LNCaP clone FGC (cell line): ENCODE measurements at regions not wholly inside any gene's neighbourhood (a gene's known extent, or its start where the extent isn't known, plus 50 kb on each side); places are given as distances from the start of the nearest gene placed in this dataset.

Experiments
- DNase-seq: peaks from one replicate; pipeline ENCODE4 v3.0.0-alpha.2; 2011; ENCODE audit warnings: low read depth
- H3K4me3 ChIP-seq: 2 replicates; pipeline ENCODE4 v1.5.1; 2011; ENCODE audit warnings: mild to moderate bottlenecking, low read depth, low read length, control low read depth
- TF ChIP-seq, protein P1 (sequence below): IDR thresholded peaks from 2 replicates; pipeline ENCODE4 v1.5.1; 2012; ENCODE audit warnings: mild to moderate bottlenecking; ENCODE audit not compliant: control insufficient read depth, insufficient read depth; ENCODE audit errors: extremely low read depth

DNA sequence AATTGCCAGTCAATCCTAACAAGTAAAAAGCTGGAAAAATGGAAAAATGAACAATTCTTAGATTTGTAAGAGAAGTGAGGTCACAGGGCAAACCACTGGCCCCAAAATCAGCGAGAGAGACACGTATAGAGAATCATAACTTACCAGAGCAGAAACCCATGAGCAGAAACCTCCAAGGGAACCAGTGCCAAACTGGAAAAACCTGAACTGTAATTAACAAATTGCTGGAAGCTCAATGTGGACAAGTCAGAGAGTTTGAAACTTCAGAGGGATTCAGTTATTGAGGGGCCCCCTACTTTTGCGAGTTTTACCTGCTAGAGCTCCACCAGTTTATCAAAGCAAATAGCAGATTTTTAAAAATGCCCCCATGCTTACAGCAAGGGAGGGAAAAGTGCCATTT, 119.0 kb downstream of the C7orf25 start:
- no peak overlapping the region for H3K4me3 ChIP-seq
- TF ChIP-seq, protein P1, sequence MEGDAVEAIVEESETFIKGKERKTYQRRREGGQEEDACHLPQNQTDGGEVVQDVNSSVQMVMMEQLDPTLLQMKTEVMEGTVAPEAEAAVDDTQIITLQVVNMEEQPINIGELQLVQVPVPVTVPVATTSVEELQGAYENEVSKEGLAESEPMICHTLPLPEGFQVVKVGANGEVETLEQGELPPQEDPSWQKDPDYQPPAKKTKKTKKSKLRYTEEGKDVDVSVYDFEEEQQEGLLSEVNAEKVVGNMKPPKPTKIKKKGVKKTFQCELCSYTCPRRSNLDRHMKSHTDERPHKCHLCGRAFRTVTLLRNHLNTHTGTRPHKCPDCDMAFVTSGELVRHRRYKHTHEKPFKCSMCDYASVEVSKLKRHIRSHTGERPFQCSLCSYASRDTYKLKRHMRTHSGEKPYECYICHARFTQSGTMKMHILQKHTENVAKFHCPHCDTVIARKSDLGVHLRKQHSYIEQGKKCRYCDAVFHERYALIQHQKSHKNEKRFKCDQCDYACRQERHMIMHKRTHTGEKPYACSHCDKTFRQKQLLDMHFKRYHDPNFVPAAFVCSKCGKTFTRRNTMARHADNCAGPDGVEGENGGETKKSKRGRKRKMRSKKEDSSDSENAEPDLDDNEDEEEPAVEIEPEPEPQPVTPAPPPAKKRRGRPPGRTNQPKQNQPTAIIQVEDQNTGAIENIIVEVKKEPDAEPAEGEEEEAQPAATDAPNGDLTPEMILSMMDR: no peak
- DNase-seq: peak; percentile 1

- no peak for DNase-seq
- H3K4me3 ChIP-seq: no peak overlapping the region
- TF ChIP-seq, protein P1: no peak
Measured at GRCh38 chr7:42790196-42790595, 121.7 kb downstream of the C7orf25 start.

GRCh38 chr7:42774436-42774835, 137.4 kb downstream of the C7orf25 start:
- DNase-seq: no peak
- TF ChIP-seq, protein P1: no peak
- H3K4me3 ChIP-seq: no peak overlapping the region

DNA sequence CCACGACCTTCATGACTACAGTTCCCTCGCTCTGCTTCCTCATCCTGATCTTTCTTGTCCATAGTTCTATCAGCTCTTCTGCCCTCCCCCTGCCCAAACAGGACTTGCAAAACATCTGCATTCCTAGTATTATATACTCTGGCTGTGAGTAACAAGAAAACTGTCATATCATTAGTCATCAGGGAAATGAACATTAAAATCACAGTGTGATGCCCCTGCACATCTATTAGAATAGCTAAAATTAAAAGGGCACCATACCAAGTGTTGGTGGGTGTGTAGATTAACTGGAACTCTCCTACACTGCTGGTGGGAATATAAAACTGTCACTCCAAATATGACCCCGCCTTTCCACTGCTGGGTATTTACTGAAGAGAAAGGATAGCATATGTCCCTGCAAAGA, 141.8 kb downstream of the C7orf25 start:
- TF ChIP-seq, protein P1: no peak
- DNase-seq: no peak
- H3K4me3 ChIP-seq: no peak overlapping the region

DNA sequence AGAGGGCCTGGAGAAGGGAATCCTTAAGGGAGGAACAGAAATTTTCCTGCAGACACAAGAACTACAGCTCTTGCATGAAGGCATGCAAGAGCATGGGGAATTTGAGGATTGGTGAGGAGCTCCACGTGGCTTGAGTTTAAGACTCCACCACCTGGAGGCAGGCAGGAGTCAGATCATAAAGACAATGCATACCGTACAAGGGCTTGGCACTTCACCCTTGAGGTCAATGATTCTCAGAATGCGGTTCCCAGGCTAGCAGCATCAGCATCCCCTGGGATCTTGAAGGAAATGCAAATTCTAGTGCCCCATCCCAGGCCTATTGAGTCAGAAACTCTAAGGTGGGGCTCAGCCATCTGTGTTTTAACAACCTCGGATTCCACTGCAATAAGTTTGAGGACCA, 143.8 kb downstream of the C7orf25 start:
- no peak overlapping the region for H3K4me3 ChIP-seq
- TF ChIP-seq, protein P1: no peak
- no peak for DNase-seq

DNA sequence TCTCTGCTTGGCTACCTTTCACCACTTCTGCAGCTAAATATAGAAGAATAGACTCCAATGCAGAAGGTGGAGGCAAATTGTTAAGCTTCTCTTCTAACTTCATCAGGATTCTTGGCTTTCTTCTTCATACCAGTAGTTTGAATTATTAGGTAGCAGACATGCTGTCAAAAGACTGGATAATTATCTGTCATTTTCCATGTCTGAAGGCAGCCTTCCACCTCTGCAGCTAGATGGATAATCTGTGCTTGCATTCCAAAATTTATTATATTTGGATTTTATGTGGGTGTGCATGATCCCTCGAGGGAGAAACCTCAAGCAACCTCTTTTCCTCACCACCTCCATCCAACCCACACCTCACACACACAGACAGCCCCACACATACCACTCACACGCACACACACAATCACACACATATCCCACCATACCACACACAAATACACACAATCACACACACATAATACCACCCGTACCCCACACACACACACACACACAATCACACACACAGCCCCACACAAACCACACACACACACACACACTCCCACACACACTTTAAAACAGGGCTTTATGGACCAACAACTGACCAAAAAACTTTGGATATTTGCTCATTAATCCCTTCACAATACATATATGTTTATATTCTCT, 145.0 kb downstream of the C7orf25 start:
- DNase-seq: no peak
- TF ChIP-seq, protein P1: no peak
- no peak overlapping the region for H3K4me3 ChIP-seq

DNA sequence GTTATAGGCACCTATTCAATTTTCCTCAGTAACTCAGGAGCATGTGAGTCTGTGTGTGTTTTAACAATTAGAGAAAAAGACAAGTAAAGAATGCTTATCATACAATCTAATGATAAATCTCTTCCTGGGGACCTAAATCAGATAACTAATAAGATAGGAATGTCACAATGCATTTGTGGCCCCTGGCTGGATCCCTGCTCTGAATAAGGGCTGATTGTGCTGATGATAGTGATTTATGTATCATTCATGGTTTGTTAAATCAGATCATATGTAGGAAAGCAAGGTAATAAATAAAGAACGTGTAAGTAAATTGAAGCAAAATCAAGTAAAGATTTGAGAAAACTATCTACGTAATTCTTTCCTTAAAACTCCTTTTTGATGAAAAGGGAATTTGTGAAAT, 145.9 kb downstream of the C7orf25 start:
- TF ChIP-seq, protein P1: no peak
- no peak for DNase-seq
- H3K4me3 ChIP-seq: no peak overlapping the region
